AG04449 (cell line): ENCODE measurements at regions not wholly inside any gene's neighbourhood (a gene's known extent, or its start where the extent isn't known, plus 50 kb on each side); places are given as distances from the start of the nearest gene placed in this dataset.
A peak's percentile ranks its signal among the peaks of the same experiment; 100 is the strongest.

ENCODE experiments used
- CTCF ChIA-PET: fragments of 350-600 bp; formaldehyde crosslinking; extraction: SDS; loops from one replicate; lab custom pipeline; 2021; ENCODE audit warnings: antibody characterized with exemption; lab: Yijun Ruan, JAX
- POLR2A ChIA-PET: fragments of 400-600, 350-600 bp; formaldehyde crosslinking; extraction: SDS; loops from one replicate; lab custom pipeline; 2020; ENCODE audit warnings: antibody characterized with exemption, inconsistent platforms; lab: Yijun Ruan, JAX
- DNase-seq: peaks from one replicate; pipeline ENCODE4 v3.0.0-alpha.2; 2010; ENCODE audit warnings: low read depth, low spot score
- H3K4me3 ChIP-seq: 2 replicates; pipeline ENCODE4 v1.5.1; 2011; ENCODE audit warnings: low read depth, mild to moderate bottlenecking, control low read depth, low read length
- TF ChIP-seq, protein P1 (sequence below): IDR thresholded peaks from one replicate; pipeline ENCODE4 v1.5.1; 2011; ENCODE audit warnings: mild to moderate bottlenecking, moderate library complexity, low read length, control low read depth, inconsistent platforms; ENCODE audit not compliant: insufficient read depth; ENCODE audit errors: missing control alignments

DNA sequence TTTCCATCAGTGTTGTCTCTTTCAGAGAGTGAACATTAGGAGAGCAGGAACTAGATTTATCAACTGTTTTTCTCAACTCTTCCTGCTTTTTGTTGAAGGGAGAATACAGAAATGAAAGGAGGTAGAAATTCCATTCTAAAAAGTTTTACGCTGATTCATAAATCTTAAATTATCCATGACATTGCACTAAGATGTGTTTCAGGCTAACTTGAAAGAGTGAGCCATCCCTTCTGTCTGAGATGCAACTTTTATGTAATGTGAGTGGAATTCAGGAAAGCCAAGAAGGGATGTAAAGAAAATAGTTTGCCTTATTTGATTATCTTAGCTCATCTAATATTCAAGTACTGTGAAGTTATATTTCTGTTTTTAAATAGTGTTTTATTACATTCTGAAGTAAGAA lies 349.5 kb upstream of the RGS6 start:
- H3K4me3 ChIP-seq: no peak overlapping the region
- ChIA-PET CTCF (interaction anchor here (0.6 to 1.1 kb wide), 2 partner anchors 9 to 132 kb away, joined by 3 read pairs; no protein-coding TSS in a partner anchor), POLR2A (interaction anchor here (0.5 to 1.6 kb wide), 3 partner anchors 9 to 441 kb away, joined by 3 to 5 read pairs (median 3); no protein-coding TSS in a partner anchor)
- TF ChIP-seq, protein P1, sequence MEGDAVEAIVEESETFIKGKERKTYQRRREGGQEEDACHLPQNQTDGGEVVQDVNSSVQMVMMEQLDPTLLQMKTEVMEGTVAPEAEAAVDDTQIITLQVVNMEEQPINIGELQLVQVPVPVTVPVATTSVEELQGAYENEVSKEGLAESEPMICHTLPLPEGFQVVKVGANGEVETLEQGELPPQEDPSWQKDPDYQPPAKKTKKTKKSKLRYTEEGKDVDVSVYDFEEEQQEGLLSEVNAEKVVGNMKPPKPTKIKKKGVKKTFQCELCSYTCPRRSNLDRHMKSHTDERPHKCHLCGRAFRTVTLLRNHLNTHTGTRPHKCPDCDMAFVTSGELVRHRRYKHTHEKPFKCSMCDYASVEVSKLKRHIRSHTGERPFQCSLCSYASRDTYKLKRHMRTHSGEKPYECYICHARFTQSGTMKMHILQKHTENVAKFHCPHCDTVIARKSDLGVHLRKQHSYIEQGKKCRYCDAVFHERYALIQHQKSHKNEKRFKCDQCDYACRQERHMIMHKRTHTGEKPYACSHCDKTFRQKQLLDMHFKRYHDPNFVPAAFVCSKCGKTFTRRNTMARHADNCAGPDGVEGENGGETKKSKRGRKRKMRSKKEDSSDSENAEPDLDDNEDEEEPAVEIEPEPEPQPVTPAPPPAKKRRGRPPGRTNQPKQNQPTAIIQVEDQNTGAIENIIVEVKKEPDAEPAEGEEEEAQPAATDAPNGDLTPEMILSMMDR: no peak
- DNase-seq: peak; percentile 42

GRCh38 chr14:71583194-71583593 lies 349.0 kb upstream of the RGS6 start:
- DNase-seq: no peak
- no peak overlapping the region for H3K4me3 ChIP-seq
- ChIA-PET CTCF (no interaction called here), POLR2A (interaction anchor here (1.6 kb wide), 1 partner anchor 441 kb away, joined by 5 read pairs; no protein-coding TSS in a partner anchor)
- TF ChIP-seq, protein P1: no peak

DNA sequence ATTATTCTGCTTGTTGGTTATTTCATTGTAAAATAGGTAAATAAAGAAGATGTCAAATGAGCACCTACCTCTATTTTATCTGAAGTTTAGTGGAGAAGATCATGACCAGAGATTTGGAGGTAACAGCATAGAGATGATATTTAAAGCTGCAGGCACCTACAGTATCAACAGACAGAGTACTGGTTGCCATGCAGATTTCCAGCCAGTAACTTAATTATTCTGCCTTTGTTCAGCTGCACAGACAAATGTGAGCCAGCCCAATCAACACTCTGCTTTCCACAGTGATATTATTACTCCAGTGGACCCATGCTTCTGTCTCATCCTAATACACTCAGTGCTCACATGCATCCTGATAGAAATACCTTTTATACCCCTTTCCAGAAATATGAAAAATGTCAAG lies 348.5 kb upstream of the RGS6 start:
- DNase-seq: no peak
- no peak overlapping the region for H3K4me3 ChIP-seq
- TF ChIP-seq, protein P1: no peak
- ChIA-PET CTCF (interaction anchor here (1.3 kb wide), 1 partner anchor 169 kb away, joined by 3 read pairs; no protein-coding TSS in a partner anchor), POLR2A (interaction anchor here (1.6 kb wide), 1 partner anchor 442 kb away, joined by 5 read pairs; no protein-coding TSS in a partner anchor)

DNA sequence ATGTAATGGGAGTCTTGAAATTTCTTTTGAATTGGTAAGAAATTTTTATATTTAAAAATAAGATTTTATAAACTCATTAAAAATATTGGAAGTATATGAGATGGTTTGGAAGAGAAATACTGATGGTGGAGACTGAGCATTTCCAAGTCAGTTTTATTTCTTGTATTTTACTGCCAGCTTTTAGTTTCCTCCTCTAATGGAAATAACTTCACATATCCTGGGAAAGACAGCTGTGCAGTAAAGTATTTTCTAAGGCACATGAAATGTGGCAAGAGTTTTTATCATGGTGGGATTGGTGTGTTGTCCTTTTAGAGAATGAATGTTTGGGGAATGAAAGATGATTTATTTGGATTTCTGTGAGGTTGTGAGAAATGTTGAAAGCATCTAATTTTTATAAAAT lies 346.9 kb upstream of the RGS6 start:
- H3K4me3 ChIP-seq: no peak overlapping the region
- DNase-seq: no peak
- TF ChIP-seq, protein P1: no peak
- ChIA-PET CTCF (interaction anchor here (0.6 to 1.7 kb wide), 3 partner anchors 34 to 443 kb away, joined by 3 to 5 read pairs (median 4); no protein-coding TSS in a partner anchor), POLR2A (interaction anchor here (0.6 to 0.7 kb wide), 2 partner anchors 118 to 264 kb away, joined by 3 read pairs; no protein-coding TSS in a partner anchor)

DNA sequence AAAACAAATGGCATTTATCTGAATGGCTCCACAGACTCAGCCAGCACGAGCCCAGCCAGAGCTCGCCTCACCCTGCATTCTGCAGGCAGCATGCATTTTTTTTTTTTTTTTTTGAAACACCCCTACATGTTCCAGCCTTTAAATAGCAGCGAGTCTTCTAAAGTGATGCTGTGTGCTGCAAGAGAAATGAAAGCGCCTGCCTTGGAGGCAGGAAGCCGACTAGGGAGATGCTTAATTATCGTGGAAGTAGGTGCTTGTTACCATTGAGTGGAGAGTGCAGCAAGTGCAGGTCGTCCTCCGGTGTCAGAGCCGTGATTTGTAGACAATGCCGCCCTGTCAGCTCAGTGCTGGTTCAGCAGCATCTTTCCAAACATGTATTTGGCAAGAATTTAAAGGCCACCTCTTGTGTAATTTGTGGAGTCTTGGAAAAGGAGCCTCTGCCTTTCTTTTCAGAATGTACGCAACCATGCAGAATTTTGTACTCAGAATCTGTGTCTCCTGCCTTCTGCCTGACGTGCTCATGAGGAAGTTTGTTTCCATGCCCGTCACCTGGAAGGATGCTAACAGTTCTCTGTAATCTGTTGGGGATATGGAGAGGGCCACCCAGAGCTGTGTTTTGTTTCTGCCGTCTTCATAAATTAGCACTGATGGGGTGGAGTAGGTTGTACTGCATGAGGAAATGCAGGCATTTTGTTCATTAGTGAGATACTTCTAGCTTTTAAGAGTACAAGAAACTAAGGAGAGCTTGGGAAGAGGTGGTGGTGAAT lies 345.9 kb upstream of the RGS6 start:
- CTCF ChIA-PET: interaction anchor here (1.0 to 1.7 kb wide), 4 partner anchors 130 to 447 kb away, joined by 3 to 5 read pairs (median 4); no protein-coding TSS in a partner anchor
- H3K4me3 ChIP-seq: peak overlapping the region; percentile 41
- POLR2A ChIA-PET: interaction anchor here (0.6 to 0.7 kb wide), 3 partner anchors 40 to 171 kb away, joined by 3 read pairs; no protein-coding TSS in a partner anchor
- TF ChIP-seq, protein P1: no peak
- peak; percentile 19 for DNase-seq

GRCh38 chr14:71588028-71588427 lies 344.2 kb upstream of the RGS6 start:
- DNase-seq: peak; percentile 34
- POLR2A ChIA-PET: interaction anchor here (0.7 to 1.0 kb wide), 2 partner anchors 267 to 445 kb away, joined by 3 to 4 read pairs; no protein-coding TSS in a partner anchor
- TF ChIP-seq, protein P1: no peak
- H3K4me3 ChIP-seq: no peak overlapping the region
- CTCF ChIA-PET: interaction anchor here (1.2 to 1.4 kb wide), 2 partner anchors 165 to 449 kb away, joined by 3 to 4 read pairs; no protein-coding TSS in a partner anchor
